ENCODE measurements at regions not wholly inside any gene's neighbourhood (a gene's known extent, or its start where the extent isn't known, plus 50 kb on each side); places are given as distances from the start of the nearest gene placed in this dataset.

DNA sequence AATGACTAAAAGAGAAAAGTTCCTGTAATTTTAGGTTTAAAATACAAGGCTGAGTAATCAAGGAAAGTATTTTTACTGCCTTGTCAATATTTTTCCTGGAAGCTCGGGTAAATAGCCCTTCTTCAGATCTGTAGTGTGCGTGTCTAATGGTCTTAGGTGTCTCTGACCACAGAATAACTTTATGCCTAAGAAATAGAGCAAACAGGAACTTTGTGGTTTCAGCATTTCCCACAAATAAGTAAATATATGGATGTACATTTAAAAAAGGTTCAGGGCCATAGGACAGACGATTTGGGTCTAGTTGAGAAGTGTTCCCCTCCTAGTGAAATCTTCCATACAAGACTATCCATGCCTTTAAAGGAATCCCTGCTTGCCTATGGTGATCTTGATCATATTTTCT lies 107.0 kb downstream of the ZC3H11B start:
- no peak for DNase-seq (ENCODE audit: low read depth)
- FAIRE-seq, result no peak
- Histone ChIP-seq H3K27me3 (ENCODE audit: control insufficient read depth, insufficient read depth, low read length) (no peaks in the 10 kb centered on the region), H3K36me3 (ENCODE audit: control insufficient read depth, insufficient read depth, low read length) (no peaks in the 10 kb centered on the region), H3K4me3 (ENCODE audit: low read depth, low read length) (no peak overlapping the region)
- TF ChIP-seq, protein P1, sequence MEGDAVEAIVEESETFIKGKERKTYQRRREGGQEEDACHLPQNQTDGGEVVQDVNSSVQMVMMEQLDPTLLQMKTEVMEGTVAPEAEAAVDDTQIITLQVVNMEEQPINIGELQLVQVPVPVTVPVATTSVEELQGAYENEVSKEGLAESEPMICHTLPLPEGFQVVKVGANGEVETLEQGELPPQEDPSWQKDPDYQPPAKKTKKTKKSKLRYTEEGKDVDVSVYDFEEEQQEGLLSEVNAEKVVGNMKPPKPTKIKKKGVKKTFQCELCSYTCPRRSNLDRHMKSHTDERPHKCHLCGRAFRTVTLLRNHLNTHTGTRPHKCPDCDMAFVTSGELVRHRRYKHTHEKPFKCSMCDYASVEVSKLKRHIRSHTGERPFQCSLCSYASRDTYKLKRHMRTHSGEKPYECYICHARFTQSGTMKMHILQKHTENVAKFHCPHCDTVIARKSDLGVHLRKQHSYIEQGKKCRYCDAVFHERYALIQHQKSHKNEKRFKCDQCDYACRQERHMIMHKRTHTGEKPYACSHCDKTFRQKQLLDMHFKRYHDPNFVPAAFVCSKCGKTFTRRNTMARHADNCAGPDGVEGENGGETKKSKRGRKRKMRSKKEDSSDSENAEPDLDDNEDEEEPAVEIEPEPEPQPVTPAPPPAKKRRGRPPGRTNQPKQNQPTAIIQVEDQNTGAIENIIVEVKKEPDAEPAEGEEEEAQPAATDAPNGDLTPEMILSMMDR (IDR thresholded peaks at IDR 0.05; ENCODE audit: insufficient read depth, low read length, severe bottlenecking), result no peak

DNA sequence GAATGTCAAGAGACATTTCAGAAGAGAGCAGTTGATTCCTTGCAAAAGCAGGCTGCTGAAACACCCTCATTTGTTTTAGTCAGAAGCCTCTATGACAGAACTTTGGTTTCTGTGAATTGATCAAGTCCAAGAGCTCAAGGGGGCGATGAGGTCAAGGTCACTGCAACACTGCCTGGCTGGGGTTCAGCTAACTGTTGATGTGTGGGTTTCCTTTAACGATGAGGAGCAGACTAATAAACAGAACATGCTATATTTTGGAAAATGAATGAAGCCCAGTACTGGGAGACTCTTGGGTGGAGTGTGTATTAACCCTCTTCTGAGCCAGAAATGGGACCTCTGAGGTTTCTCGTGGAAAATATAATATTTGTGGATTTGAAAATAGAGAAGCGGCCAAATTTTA lies 109.3 kb downstream of the ZC3H11B start:
- TF ChIP-seq, protein P1 (IDR thresholded peaks at IDR 0.05; ENCODE audit: insufficient read depth, low read length, severe bottlenecking), result no peak
- FAIRE-seq (no peak), DNase-seq (ENCODE audit: low read depth) (no peak)
- no peak overlapping the region for H3K4me3 ChIP-seq (ENCODE audit: low read depth, low read length)
- H3K27me3 ChIP-seq (ENCODE audit: control insufficient read depth, insufficient read depth, low read length), result no peaks in the 10 kb centered on the region
- no peaks in the 10 kb centered on the region for H3K36me3 ChIP-seq (ENCODE audit: control insufficient read depth, insufficient read depth, low read length)

DNA sequence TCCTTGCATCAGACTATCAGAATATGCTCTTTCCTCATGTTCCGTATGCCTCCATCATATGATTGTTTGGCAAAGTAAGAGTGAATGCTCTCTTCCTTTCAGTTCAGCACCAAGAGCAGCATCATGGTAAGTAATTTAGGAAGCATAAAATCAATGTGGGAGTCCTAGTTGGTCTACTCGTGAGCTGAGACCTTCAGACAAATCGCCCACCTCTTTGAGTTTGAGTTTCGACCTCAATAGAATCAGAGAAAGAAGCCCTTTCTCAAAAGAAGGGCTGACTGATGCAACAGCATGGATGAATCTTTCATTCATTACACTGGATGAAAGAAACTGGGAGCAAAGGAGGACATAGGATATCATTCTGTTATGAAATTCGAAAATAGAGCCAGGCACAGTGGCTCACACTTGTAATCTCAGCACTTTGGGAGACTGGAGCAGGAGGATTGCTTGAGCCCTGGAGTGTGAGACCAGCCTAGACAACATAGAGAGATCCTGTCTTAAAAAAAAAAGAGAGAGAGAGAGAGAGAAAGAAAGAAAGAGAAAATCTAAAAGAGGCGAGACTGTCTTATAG lies 112.5 kb downstream of the ZC3H11B start:
- TF ChIP-seq, protein P1 (IDR thresholded peaks at IDR 0.05; ENCODE audit: insufficient read depth, low read length, severe bottlenecking), result no peak
- Histone ChIP-seq H3K4me3 (ENCODE audit: low read depth, low read length) (no peak overlapping the region), H3K36me3 (ENCODE audit: control insufficient read depth, insufficient read depth, low read length) (no peaks in the 10 kb centered on the region), H3K27me3 (ENCODE audit: control insufficient read depth, insufficient read depth, low read length) (no peaks in the 10 kb centered on the region)
- no peak for DNase-seq (ENCODE audit: low read depth)
- FAIRE-seq, result no peak

DNA sequence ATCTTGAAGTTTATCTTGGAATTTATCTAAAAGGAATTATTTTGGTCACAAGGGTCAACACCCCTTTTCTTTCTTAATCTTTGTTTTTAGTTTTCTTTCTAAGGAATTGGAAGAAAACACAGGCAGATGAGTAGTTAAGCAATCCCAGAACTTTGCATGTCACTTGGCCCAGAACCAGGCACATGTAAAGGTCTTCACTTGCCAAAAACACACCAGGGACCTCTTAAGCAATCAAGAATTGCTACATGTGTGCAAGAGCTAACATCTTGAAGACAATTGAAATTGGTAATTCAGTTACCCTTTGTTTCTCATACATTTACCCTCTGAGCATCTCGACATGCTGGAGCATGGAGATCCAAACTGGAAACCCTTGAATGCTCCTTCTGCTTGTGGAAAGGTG lies 114.2 kb downstream of the ZC3H11B start:
- Histone ChIP-seq H3K27me3 (ENCODE audit: control insufficient read depth, insufficient read depth, low read length) (no peaks in the 10 kb centered on the region), H3K4me3 (ENCODE audit: low read depth, low read length) (no peak overlapping the region), H3K36me3 (ENCODE audit: control insufficient read depth, insufficient read depth, low read length) (no peaks in the 10 kb centered on the region)
- TF ChIP-seq, protein P1 (IDR thresholded peaks at IDR 0.05; ENCODE audit: insufficient read depth, low read length, severe bottlenecking), result no peak
- DNase-seq (ENCODE audit: low read depth), result no peak
- FAIRE-seq, result no peak

DNA sequence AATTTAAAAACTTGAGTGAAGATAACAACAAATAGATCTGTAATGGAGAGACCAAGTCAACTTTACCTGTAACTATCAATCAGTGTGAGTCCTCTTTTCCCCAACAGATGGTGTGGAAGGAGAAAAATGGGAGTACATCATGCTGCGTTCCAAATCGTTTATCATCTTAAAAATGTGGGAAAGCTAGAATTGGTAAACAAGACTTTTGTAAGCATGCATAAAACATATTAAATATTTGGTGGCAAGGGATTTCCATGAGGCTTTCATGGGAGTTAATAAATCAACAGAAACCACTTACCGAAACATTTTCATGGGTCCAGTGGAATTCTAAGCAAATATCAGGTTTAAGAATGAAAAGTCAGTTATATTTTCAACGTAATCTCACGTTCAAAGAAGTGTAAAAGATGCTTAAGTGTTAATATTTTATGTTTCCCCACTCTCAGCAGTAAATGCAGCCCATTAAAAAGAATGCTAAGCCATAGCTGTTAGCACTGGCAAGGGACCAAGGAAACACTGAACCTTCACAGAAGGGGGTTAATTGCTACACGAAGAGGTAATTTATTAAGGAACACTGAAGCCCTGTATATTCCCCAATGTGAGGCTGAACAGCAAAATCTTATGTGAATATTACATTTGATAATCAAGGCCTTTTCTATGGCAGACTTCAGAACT lies 117.0 kb downstream of the ZC3H11B start:
- H3K27me3 ChIP-seq (ENCODE audit: control insufficient read depth, insufficient read depth, low read length), result no peaks in the 10 kb centered on the region
- DNase-seq (ENCODE audit: low read depth) (no peak), FAIRE-seq (no peak)
- no peak overlapping the region for H3K4me3 ChIP-seq (ENCODE audit: low read depth, low read length)
- TF ChIP-seq, protein P1 (IDR thresholded peaks at IDR 0.05; ENCODE audit: insufficient read depth, low read length, severe bottlenecking), result no peak
- no peaks in the 10 kb centered on the region for H3K36me3 ChIP-seq (ENCODE audit: control insufficient read depth, insufficient read depth, low read length)

DNA sequence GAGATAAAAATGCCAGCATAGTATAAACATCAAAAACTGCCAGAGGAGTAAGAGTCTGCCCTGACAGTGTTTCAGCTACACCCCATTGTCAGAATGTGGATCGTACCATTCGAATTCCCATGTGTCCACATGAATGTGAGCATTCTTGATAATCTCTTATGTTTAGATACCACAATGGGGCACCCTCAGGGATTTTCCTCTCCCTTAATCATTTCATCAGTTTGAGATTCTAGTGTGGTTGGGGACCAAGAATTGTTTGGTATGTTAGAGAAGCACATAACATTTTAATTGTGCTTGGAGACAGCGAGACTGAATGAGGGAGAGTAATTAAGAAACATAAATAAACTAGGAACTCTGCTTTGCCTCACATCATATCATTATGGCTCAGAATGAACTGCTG lies 120.2 kb downstream of the ZC3H11B start:
- Histone ChIP-seq H3K27me3 (ENCODE audit: control insufficient read depth, insufficient read depth, low read length) (no peaks in the 10 kb centered on the region), H3K4me3 (ENCODE audit: low read depth, low read length) (no peak overlapping the region), H3K36me3 (ENCODE audit: control insufficient read depth, insufficient read depth, low read length) (no peaks in the 10 kb centered on the region)
- FAIRE-seq, result no peak
- no peak for DNase-seq (ENCODE audit: low read depth)
- TF ChIP-seq, protein P1 (IDR thresholded peaks at IDR 0.05; ENCODE audit: insufficient read depth, low read length, severe bottlenecking), result no peak
